HG03045 (cell line): ENCODE measurements at regions not wholly inside any gene's neighbourhood (a gene's known extent, or its start where the extent isn't known, plus 50 kb on each side); places are given as distances from the start of the nearest gene placed in this dataset.

Source experiments
- ATAC-seq: cut with Tn5 transposase; IDR thresholded peaks from one replicate; pipeline ENCODE4 v1.9.1; 2021; ENCODE audit warnings: mild to moderate bottlenecking, moderate library complexity; ENCODE audit not compliant: unreplicated experiment

GRCh38 chr3:67733269-67733950 is 79.0 kb upstream of the SUCLG2 start:
- no peak for ATAC-seq

GRCh38 chr3:67724434-67724833 is 70.0 kb upstream of the SUCLG2 start:
- ATAC-seq: no peak

- ATAC-seq: no peak
Measured at GRCh38 chr3:67723863-67724262, 69.5 kb upstream of the SUCLG2 start.

GRCh38 chr3:67719333-67719732 is 64.9 kb upstream of the SUCLG2 start:
- ATAC-seq: no peak

- ATAC-seq: no peak
Measured at GRCh38 chr3:67715971-67716370, 61.6 kb upstream of the SUCLG2 start.

GRCh38 chr3:67713764-67714469 is 59.5 kb upstream of the SUCLG2 start:
- ATAC-seq: no peak

- ATAC-seq: no peak
Measured at GRCh38 chr3:67712259-67712658, 57.8 kb upstream of the SUCLG2 start.

GRCh38 chr3:67710396-67710795 is 56.0 kb upstream of the SUCLG2 start:
- no peak for ATAC-seq

- no peak for ATAC-seq
Measured at GRCh38 chr3:67706934-67707333, 52.5 kb upstream of the SUCLG2 start.

- no peak for ATAC-seq
Measured at GRCh38 chr3:67704322-67704721, 49.9 kb upstream of the SUCLG2 start.
